A549 (cell line): ENCODE measurements at regions not wholly inside any gene's neighbourhood (a gene's known extent, or its start where the extent isn't known, plus 50 kb on each side); places are given as distances from the start of the nearest gene placed in this dataset.

Experiments
- ATOH8 ChIP-seq: fragments of 250-450 bp; sonication (Bioruptor Pico); IDR thresholded peaks from 2 replicates; pipeline ENCODE4 v1.5.0; 2020; ENCODE audit warnings: low read depth, mild to moderate bottlenecking, moderate library complexity
- CEBPB ChIP-seq, 2 experiments: fragments of >200 bp in 1 of 2; sonication (Bioruptor Twin) in 1 of 2; formaldehyde crosslinking in 1 of 2; IDR thresholded peaks; 2 replicates each; pipeline ENCODE4 v1.6.1; 2012 to 2016
- CTCF ChIP-seq: fragments of >200 bp; sonication (Bioruptor Twin); formaldehyde crosslinking; IDR thresholded peaks from 3 replicates; pipeline ENCODE4 v1.5.1; 2016
- JUNB ChIP-seq: fragments of >200 bp; sonication (Bioruptor Twin); formaldehyde crosslinking; IDR thresholded peaks from 2 replicates; pipeline ENCODE4 v1.6.1; 2016
- POLR2A ChIP-seq: IDR thresholded peaks from 2 replicates; pipeline ENCODE4 v1.6.1; 2012; ENCODE audit warnings: mild to moderate bottlenecking, low read length

GRCh38 chr3:177733233-177733632 is 536.0 kb upstream of the TBL1XR1 start:
- no peak for TF ChIP-seq CTCF
- no peak for TF ChIP-seq POLR2A
- TF ChIP-seq CEBPB (IDR thresholded peaks at IDR 0.05), result no peak
- no peak for TF ChIP-seq ATOH8
- TF ChIP-seq JUNB, result no peak
